ENCODE measurements at regions not wholly inside any gene's neighbourhood (a gene's known extent, or its start where the extent isn't known, plus 50 kb on each side); places are given as distances from the start of the nearest gene placed in this dataset.

GRCh38 chr11:33567004-33567403, 133.6 kb downstream of the C11orf91 start:
- WGBS (ENCODE audit: extremely low coverage, insufficient coverage, low lambda C conversion rate), result no CpG with 5 or more reads among the region's 1 CpG

GRCh38 chr11:33564856-33565453, 135.7 kb downstream of the C11orf91 start:
- no peaks in the 10 kb centered on the region for H3K79me2 ChIP-seq (ENCODE audit: control insufficient read depth, insufficient read depth, low read length)
- no peak overlapping the region for H3K27ac ChIP-seq (ENCODE audit: low read depth, low read length)
- no peak overlapping the region for H2BK15ac ChIP-seq (replicated peaks; ENCODE audit: low read depth)
- H2AK5ac ChIP-seq (ENCODE audit: low read length), result no peak overlapping the region
- peak; percentile 23 for DNase-seq
- no peak overlapping the region for H3K56ac ChIP-seq (ENCODE audit: low read length)
- H2BK120ac ChIP-seq (ENCODE audit: low read depth, low read length), result no peak overlapping the region
- H3K9ac ChIP-seq (ENCODE audit: low read length), result no peak overlapping the region
- no peaks in the 10 kb centered on the region for H3K27me3 ChIP-seq (ENCODE audit: insufficient read depth, low read length, poor library complexity)
- H3K4ac ChIP-seq (ENCODE audit: low read depth, low read length), result no peak overlapping the region
- no peak overlapping the region for H3K4me2 ChIP-seq (ENCODE audit: low read length)
- no peak overlapping the region for H2BK5ac ChIP-seq (ENCODE audit: low read length)
- H3K4me1 ChIP-seq (ENCODE audit: control insufficient read depth, low read depth, low read length), result peaks cover 4% of the 10 kb centered on the region
- no peak overlapping the region for H4K5ac ChIP-seq (ENCODE audit: low read length)
- no peak overlapping the region for H4K8ac ChIP-seq (ENCODE audit: low read depth, low read length)
- no peak overlapping the region for H3K18ac ChIP-seq (ENCODE audit: low read length)
- no peaks in the 10 kb centered on the region for H3K79me1 ChIP-seq (ENCODE audit: low read length)
- H3K4me3 ChIP-seq (ENCODE audit: low read length), result no peak overlapping the region
- H3K23ac ChIP-seq (ENCODE audit: low read length), result no peak overlapping the region
- no CpG with 5 or more reads among the region's 7 CpGs for WGBS (ENCODE audit: extremely low coverage, insufficient coverage, low lambda C conversion rate)
- H3K36me3 ChIP-seq (ENCODE audit: control insufficient read depth, insufficient read depth, low read length), result no peaks in the 10 kb centered on the region

More at GRCh38 chr11:33567004-33567403, 133.6 kb downstream of the C11orf91 start:
- Histone ChIP-seq H3K4me1 (ENCODE audit: control insufficient read depth, low read depth, low read length) (peaks cover 4% of the 10 kb centered on the region), H3K4ac (ENCODE audit: low read depth, low read length) (no peak overlapping the region), H3K18ac (ENCODE audit: low read length) (no peak overlapping the region), H3K56ac (ENCODE audit: low read length) (no peak overlapping the region), H3K79me1 (ENCODE audit: low read length) (no peaks in the 10 kb centered on the region), H2BK120ac (ENCODE audit: low read depth, low read length) (no peak overlapping the region), H3K9ac (ENCODE audit: low read length) (no peak overlapping the region), H4K8ac (ENCODE audit: low read depth, low read length) (no peak overlapping the region), H4K5ac (ENCODE audit: low read length) (no peak overlapping the region), H2BK15ac (replicated peaks; ENCODE audit: low read depth) (no peak overlapping the region), H3K27me3 (ENCODE audit: insufficient read depth, low read length, poor library complexity) (no peaks in the 10 kb centered on the region), H2AK5ac (ENCODE audit: low read length) (no peak overlapping the region), H2BK5ac (ENCODE audit: low read length) (no peak overlapping the region), H3K36me3 (ENCODE audit: control insufficient read depth, insufficient read depth, low read length) (no peaks in the 10 kb centered on the region), H3K79me2 (ENCODE audit: control insufficient read depth, insufficient read depth, low read length) (no peaks in the 10 kb centered on the region), H3K4me3 (ENCODE audit: low read length) (no peak overlapping the region), H3K27ac (ENCODE audit: low read depth, low read length) (no peak overlapping the region), H3K23ac (ENCODE audit: low read length) (no peak overlapping the region), H3K4me2 (ENCODE audit: low read length) (no peak overlapping the region)
- DNase-seq, result no peak

GRCh38 chr11:33560729-33561128, 139.9 kb downstream of the C11orf91 start:
- no peaks in the 10 kb centered on the region for H3K79me2 ChIP-seq (ENCODE audit: control insufficient read depth, insufficient read depth, low read length)

DNA sequence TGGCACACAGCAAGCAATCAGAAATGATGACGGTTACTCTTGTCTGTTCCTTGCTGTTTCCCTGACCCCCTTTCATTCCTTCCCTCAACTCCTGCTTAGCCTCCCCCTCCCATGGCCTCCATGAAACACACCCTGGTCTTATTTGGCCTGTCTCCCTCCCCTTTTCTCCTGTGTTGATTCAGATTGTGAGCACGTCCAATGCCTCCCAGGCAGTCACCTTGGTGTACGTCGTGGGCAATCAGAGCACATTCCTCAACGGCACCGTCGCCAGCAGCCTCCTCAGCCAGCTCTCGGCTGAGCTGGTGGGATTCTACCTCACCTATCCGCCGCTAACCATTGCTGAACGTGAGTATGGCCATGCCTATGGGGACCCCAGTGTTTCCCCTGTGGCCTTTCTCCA, 141.1 kb downstream of the C11orf91 start:
- no peak overlapping the region for H4K8ac ChIP-seq (ENCODE audit: low read depth, low read length)
- no peak overlapping the region for H3K56ac ChIP-seq (ENCODE audit: low read length)
- H2BK15ac ChIP-seq (replicated peaks; ENCODE audit: low read depth), result no peak overlapping the region
- H2BK5ac ChIP-seq (ENCODE audit: low read length), result no peak overlapping the region
- no peaks in the 10 kb centered on the region for H3K27me3 ChIP-seq (ENCODE audit: insufficient read depth, low read length, poor library complexity)
- no peak overlapping the region for H3K9ac ChIP-seq (ENCODE audit: low read length)
- no CpG with 5 or more reads among the region's 11 CpGs for WGBS (ENCODE audit: extremely low coverage, insufficient coverage, low lambda C conversion rate)
- H3K23ac ChIP-seq (ENCODE audit: low read length), result no peak overlapping the region
- H3K4me2 ChIP-seq (ENCODE audit: low read length), result no peak overlapping the region
- no peak for DNase-seq
- H4K5ac ChIP-seq (ENCODE audit: low read length), result no peak overlapping the region
- H3K4me3 ChIP-seq (ENCODE audit: low read length), result no peak overlapping the region
- H3K4me1 ChIP-seq (ENCODE audit: control insufficient read depth, low read depth, low read length), result no peaks in the 10 kb centered on the region
- H2AK5ac ChIP-seq (ENCODE audit: low read length), result no peak overlapping the region
- no peaks in the 10 kb centered on the region for H3K36me3 ChIP-seq (ENCODE audit: control insufficient read depth, insufficient read depth, low read length)
- no peaks in the 10 kb centered on the region for H3K79me1 ChIP-seq (ENCODE audit: low read length)
- no peak overlapping the region for H3K18ac ChIP-seq (ENCODE audit: low read length)
- no peak overlapping the region for H3K27ac ChIP-seq (ENCODE audit: low read depth, low read length)
- H3K4ac ChIP-seq (ENCODE audit: low read depth, low read length), result no peak overlapping the region
- no peaks in the 10 kb centered on the region for H3K79me2 ChIP-seq (ENCODE audit: control insufficient read depth, insufficient read depth, low read length)
- H2BK120ac ChIP-seq (ENCODE audit: low read depth, low read length), result no peak overlapping the region

More at GRCh38 chr11:33560729-33561128, 139.9 kb downstream of the C11orf91 start:
- Histone ChIP-seq H3K18ac (ENCODE audit: low read length) (no peak overlapping the region), H2BK120ac (ENCODE audit: low read depth, low read length) (no peak overlapping the region), H3K4me1 (ENCODE audit: control insufficient read depth, low read depth, low read length) (no peaks in the 10 kb centered on the region), H2BK15ac (replicated peaks; ENCODE audit: low read depth) (no peak overlapping the region), H3K27ac (ENCODE audit: low read depth, low read length) (no peak overlapping the region), H3K36me3 (ENCODE audit: control insufficient read depth, insufficient read depth, low read length) (no peaks in the 10 kb centered on the region), H3K27me3 (ENCODE audit: insufficient read depth, low read length, poor library complexity) (no peaks in the 10 kb centered on the region), H3K23ac (ENCODE audit: low read length) (no peak overlapping the region), H3K4ac (ENCODE audit: low read depth, low read length) (no peak overlapping the region), H3K4me2 (ENCODE audit: low read length) (no peak overlapping the region), H4K8ac (ENCODE audit: low read depth, low read length) (no peak overlapping the region), H3K79me1 (ENCODE audit: low read length) (no peaks in the 10 kb centered on the region), H2AK5ac (ENCODE audit: low read length) (no peak overlapping the region), H3K56ac (ENCODE audit: low read length) (no peak overlapping the region), H2BK5ac (ENCODE audit: low read length) (no peak overlapping the region), H4K5ac (ENCODE audit: low read length) (no peak overlapping the region), H3K4me3 (ENCODE audit: low read length) (no peak overlapping the region), H3K9ac (ENCODE audit: low read length) (no peak overlapping the region)
- no peak for DNase-seq
- no CpG with 5 or more reads among the region's 4 CpGs for WGBS (ENCODE audit: extremely low coverage, insufficient coverage, low lambda C conversion rate)

DNA sequence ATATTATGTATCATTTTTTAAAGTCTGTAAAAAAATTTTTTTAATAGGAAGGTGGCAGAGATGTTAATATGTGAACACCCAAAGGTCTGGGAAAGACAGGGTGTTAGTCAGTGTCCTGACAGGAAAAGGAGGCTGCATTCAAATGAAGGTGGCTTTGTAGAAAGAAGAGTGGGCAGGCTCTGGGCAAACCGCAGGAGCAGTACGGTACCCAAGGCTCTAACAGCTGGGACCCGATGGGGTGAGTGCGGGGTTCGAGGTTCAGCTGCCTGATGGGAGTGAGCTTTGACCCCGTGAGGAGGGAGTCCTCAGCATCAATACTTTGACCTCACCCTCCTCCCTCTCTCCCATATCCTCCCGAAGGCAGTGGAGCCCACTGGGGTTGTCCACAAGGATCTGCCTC, 142.5 kb downstream of the C11orf91 start:
- Histone ChIP-seq H3K4me2 (ENCODE audit: low read length) (no peak overlapping the region), H3K9ac (ENCODE audit: low read length) (no peak overlapping the region), H2BK5ac (ENCODE audit: low read length) (no peak overlapping the region), H3K79me1 (ENCODE audit: low read length) (no peaks in the 10 kb centered on the region), H3K79me2 (ENCODE audit: control insufficient read depth, insufficient read depth, low read length) (no peaks in the 10 kb centered on the region), H3K27ac (ENCODE audit: low read depth, low read length) (no peak overlapping the region), H2BK15ac (replicated peaks; ENCODE audit: low read depth) (no peak overlapping the region), H3K23ac (ENCODE audit: low read length) (no peak overlapping the region), H3K18ac (ENCODE audit: low read length) (no peak overlapping the region), H2AK5ac (ENCODE audit: low read length) (no peak overlapping the region), H3K4ac (ENCODE audit: low read depth, low read length) (no peak overlapping the region), H4K8ac (ENCODE audit: low read depth, low read length) (no peak overlapping the region), H3K56ac (ENCODE audit: low read length) (no peak overlapping the region), H2BK120ac (ENCODE audit: low read depth, low read length) (no peak overlapping the region), H3K27me3 (ENCODE audit: insufficient read depth, low read length, poor library complexity) (no peaks in the 10 kb centered on the region), H3K4me3 (ENCODE audit: low read length) (no peak overlapping the region), H3K36me3 (ENCODE audit: control insufficient read depth, insufficient read depth, low read length) (no peaks in the 10 kb centered on the region), H3K4me1 (ENCODE audit: control insufficient read depth, low read depth, low read length) (no peaks in the 10 kb centered on the region), H4K5ac (ENCODE audit: low read length) (no peak overlapping the region)
- WGBS (ENCODE audit: extremely low coverage, insufficient coverage, low lambda C conversion rate), result no CpG with 5 or more reads among the region's 7 CpGs
- DNase-seq, result no peak

DNA sequence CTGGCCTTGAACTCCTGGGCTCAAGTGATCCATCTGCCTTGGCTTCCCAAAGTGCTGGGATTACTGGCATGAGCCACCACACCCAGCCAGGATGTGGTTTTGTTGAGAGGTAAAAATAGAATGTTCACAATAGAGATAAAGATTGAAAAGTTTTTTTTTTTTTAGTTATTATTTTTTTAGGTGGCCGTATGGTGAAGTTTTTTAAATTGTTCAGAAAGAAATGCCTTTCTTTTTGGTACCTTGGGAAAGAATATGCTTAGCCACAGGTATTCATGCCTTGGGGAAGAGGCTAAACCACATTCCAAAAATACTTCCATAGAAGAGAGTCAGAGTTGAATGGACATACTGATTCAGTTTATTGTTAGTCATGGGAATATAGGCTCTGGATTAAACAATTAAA, 143.4 kb downstream of the C11orf91 start:
- peak; percentile 34 for DNase-seq
- H3K56ac ChIP-seq (ENCODE audit: low read length), result no peak overlapping the region
- no peaks in the 10 kb centered on the region for H3K79me1 ChIP-seq (ENCODE audit: low read length)

More for the DNA sequence above, 143.4 kb downstream of the C11orf91 start:
- no peaks in the 10 kb centered on the region for H3K79me2 ChIP-seq (ENCODE audit: control insufficient read depth, insufficient read depth, low read length)
- H3K9ac ChIP-seq (ENCODE audit: low read length), result no peak overlapping the region
- H2BK5ac ChIP-seq (ENCODE audit: low read length), result no peak overlapping the region
- H3K4me3 ChIP-seq (ENCODE audit: low read length), result no peak overlapping the region
- no peak overlapping the region for H2AK5ac ChIP-seq (ENCODE audit: low read length)
- no peak overlapping the region for H2BK120ac ChIP-seq (ENCODE audit: low read depth, low read length)
- H4K8ac ChIP-seq (ENCODE audit: low read depth, low read length), result no peak overlapping the region
- no peaks in the 10 kb centered on the region for H3K36me3 ChIP-seq (ENCODE audit: control insufficient read depth, insufficient read depth, low read length)
- H3K23ac ChIP-seq (ENCODE audit: low read length), result no peak overlapping the region
- no peak overlapping the region for H4K5ac ChIP-seq (ENCODE audit: low read length)
- H3K4me1 ChIP-seq (ENCODE audit: control insufficient read depth, low read depth, low read length), result no peaks in the 10 kb centered on the region
- no peak overlapping the region for H3K4ac ChIP-seq (ENCODE audit: low read depth, low read length)
- no peak overlapping the region for H2BK15ac ChIP-seq (replicated peaks; ENCODE audit: low read depth)
- no peak overlapping the region for H3K18ac ChIP-seq (ENCODE audit: low read length)
- 100% methylated on average over 1 of the region's 1 CpG for WGBS (ENCODE audit: extremely low coverage, insufficient coverage, low lambda C conversion rate)
- H3K27ac ChIP-seq (ENCODE audit: low read depth, low read length), result no peak overlapping the region
- no peaks in the 10 kb centered on the region for H3K27me3 ChIP-seq (ENCODE audit: insufficient read depth, low read length, poor library complexity)
- H3K4me2 ChIP-seq (ENCODE audit: low read length), result no peak overlapping the region
